Mesothelial cell of epicardium (in vitro differentiated cells): ENCODE measurements at regions not wholly inside any gene's neighbourhood (a gene's known extent, or its start where the extent isn't known, plus 50 kb on each side); places are given as distances from the start of the nearest gene placed in this dataset.

Experiments
- DNase-seq, 2 experiments: peaks; one replicate each; pipeline ENCODE4 v3.0.0; 2021; ENCODE audit warnings: low spot score in 2 of 2; ENCODE audit not compliant: unreplicated experiment in 2 of 2
- H3K27ac Mint-ChIP-seq: 2 replicates; pipeline ENCODE4 v1.8.0; 2021; ENCODE audit warnings: mixed read lengths
- H3K27me3 Mint-ChIP-seq: 2 replicates; pipeline ENCODE4 v1.8.0; 2021; ENCODE audit warnings: low read depth, mixed read lengths
- H3K36me3 Mint-ChIP-seq: 2 replicates; pipeline ENCODE4 v1.8.0; 2021; ENCODE audit warnings: mixed read lengths
- H3K4me1 Mint-ChIP-seq: 2 replicates; pipeline ENCODE4 v1.8.0; 2021; ENCODE audit warnings: mixed read lengths
- H3K4me3 Mint-ChIP-seq: 2 replicates; pipeline ENCODE4 v1.8.0; 2021; ENCODE audit warnings: mild to moderate bottlenecking, moderate library complexity, mixed read lengths
- H3K9me3 Mint-ChIP-seq: 2 replicates; pipeline ENCODE4 v1.8.0; 2021; ENCODE audit warnings: mixed read lengths
- TF ChIP-seq, protein P1 (sequence below): fragments of 200-600 bp; sonication (generic); IDR thresholded peaks from one replicate; pipeline ENCODE4 v1.5.0; 2021; ENCODE audit warnings: antibody characterized with exemption; ENCODE audit not compliant: unreplicated experiment

DNA sequence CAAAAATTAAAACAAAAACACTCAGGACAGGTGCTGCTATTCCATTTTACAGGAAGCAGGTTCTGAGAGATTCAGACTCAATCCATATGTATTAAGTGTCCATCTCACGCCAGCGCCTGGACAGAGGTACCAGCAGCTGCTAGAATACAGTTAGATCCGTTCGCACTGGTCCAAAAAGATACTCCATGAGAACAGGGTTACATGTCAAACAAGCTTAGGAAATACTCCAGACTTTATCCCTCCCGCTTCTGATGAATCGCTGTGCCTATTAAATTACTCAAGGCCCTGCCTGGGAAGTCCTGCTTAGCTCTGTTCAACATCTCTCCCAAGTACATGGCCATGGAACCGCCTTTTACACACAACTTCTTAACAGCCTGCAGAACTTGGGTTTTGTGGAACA, 50.2 kb upstream of the SLC35C1 start:
- no peaks in the 10 kb centered on the region for H3K36me3 Mint-ChIP-seq
- TF ChIP-seq, protein P1, sequence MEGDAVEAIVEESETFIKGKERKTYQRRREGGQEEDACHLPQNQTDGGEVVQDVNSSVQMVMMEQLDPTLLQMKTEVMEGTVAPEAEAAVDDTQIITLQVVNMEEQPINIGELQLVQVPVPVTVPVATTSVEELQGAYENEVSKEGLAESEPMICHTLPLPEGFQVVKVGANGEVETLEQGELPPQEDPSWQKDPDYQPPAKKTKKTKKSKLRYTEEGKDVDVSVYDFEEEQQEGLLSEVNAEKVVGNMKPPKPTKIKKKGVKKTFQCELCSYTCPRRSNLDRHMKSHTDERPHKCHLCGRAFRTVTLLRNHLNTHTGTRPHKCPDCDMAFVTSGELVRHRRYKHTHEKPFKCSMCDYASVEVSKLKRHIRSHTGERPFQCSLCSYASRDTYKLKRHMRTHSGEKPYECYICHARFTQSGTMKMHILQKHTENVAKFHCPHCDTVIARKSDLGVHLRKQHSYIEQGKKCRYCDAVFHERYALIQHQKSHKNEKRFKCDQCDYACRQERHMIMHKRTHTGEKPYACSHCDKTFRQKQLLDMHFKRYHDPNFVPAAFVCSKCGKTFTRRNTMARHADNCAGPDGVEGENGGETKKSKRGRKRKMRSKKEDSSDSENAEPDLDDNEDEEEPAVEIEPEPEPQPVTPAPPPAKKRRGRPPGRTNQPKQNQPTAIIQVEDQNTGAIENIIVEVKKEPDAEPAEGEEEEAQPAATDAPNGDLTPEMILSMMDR, result no peak
- no peaks in the 10 kb centered on the region for H3K9me3 Mint-ChIP-seq
- peaks cover 40% of the 10 kb centered on the region for H3K4me1 Mint-ChIP-seq
- peak overlapping the region; percentile 94 for H3K27ac Mint-ChIP-seq
- no peak overlapping the region for H3K4me3 Mint-ChIP-seq
- no peak for DNase-seq
- H3K27me3 Mint-ChIP-seq, result peaks cover 40% of the 10 kb centered on the region

DNA sequence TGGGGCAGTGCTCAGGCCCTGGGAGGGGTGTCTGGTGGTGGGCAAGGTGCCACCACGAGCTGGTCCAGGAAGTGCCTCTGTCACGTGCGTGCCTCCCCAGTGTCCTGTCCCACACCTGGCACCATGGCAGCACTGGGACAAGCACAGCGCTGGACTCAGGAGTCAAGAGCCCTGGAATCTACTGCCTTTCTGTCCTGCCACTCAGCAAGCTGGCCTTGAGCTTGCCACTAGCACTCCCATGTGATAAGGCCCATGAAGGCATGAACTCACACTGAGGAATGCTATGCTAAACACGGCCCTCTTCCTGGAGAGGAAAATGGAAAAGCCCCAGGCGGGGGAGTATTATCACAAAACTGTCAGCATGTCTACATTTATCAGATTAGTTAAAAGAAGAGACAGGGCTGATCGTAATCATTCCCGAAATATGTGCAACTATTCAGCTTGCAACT, 50.7 kb upstream of the SLC35C1 start:
- peak overlapping the region; percentile 94 for H3K27ac Mint-ChIP-seq
- H3K27me3 Mint-ChIP-seq, result peaks cover 45% of the 10 kb centered on the region
- H3K4me1 Mint-ChIP-seq, result peaks cover 40% of the 10 kb centered on the region
- TF ChIP-seq, protein P1, result no peak
- no peaks in the 10 kb centered on the region for H3K36me3 Mint-ChIP-seq
- no peaks in the 10 kb centered on the region for H3K9me3 Mint-ChIP-seq
- no peak overlapping the region for H3K4me3 Mint-ChIP-seq
- DNase-seq, result peak in 1 of 2 experiments; percentile 63

DNA sequence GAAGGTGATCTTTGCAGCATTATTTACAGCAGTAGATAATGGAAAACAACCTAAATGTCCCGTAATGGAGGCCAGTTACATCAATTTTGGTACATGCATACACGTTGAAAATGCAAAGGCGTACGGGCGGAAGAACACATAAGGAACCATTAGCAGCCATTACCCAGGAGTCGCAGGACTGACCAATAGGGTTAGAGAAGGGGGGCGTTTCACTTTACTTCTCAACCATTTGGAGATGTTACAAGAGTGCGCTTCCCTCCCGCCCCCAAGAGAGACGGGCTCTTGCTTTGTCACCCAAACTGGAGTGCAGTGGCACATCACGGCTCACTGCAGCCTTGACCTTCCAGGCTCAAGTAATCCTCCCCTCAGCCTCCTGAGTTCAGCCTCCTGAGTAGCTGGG, 52.8 kb upstream of the SLC35C1 start:
- H3K36me3 Mint-ChIP-seq, result no peaks in the 10 kb centered on the region
- peaks cover 38% of the 10 kb centered on the region for H3K27me3 Mint-ChIP-seq
- no peaks in the 10 kb centered on the region for H3K9me3 Mint-ChIP-seq

DNA sequence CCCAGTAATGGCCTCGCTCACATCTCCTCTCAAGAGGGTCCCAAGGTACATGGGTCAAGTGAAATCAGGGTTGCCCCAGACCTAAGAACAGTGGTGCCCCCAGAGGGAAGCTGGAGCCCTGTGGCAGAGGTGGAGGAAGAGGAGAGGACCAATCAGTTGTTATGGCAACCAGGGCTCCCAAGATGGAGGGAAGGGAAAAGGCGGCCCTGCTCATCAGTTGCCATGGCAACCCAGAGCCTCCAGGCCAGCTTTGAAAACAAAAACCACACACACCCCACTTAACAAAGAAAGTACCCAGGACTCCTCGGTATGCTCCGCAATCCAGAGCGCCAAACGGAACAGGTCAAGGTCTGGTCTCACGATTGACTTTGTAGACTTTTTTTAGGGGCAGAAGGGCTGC, 53.5 kb upstream of the SLC35C1 start:
- DNase-seq, result no peak
- TF ChIP-seq, protein P1, result no peak
- Mint-ChIP-seq H3K4me1 (peaks cover 30% of the 10 kb centered on the region), H3K27ac (no peak overlapping the region), H3K4me3 (no peak overlapping the region), H3K27me3 (peaks cover 33% of the 10 kb centered on the region), H3K9me3 (no peaks in the 10 kb centered on the region), H3K36me3 (no peaks in the 10 kb centered on the region)

More for the DNA sequence above, 52.8 kb upstream of the SLC35C1 start:
- TF ChIP-seq, protein P1, result no peak
- no peak for DNase-seq
- H3K4me3 Mint-ChIP-seq, result no peak overlapping the region
- H3K4me1 Mint-ChIP-seq, result peaks cover 37% of the 10 kb centered on the region
- no peak overlapping the region for H3K27ac Mint-ChIP-seq

DNA sequence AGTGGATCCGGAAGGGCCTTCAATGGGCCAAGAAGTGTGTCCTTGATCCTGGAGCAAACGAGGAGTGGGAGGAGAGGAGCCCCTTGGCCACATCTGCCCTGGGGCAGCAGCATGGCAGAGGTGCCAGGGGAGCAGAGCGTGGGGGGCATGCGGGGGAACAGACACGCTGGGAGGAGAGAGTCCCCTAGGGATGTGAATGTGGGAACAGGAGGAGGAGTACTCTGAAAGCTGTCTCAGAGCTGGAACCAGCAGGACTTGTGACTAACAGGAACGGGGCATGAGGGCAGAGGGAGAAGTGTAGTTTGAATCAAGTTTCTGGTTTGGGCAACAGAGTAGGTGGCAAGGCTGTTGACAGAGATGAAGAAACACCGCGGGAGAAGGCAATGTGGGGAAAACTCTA, 54.5 kb upstream of the SLC35C1 start:
- H3K27ac Mint-ChIP-seq, result no peak overlapping the region
- H3K4me3 Mint-ChIP-seq, result no peak overlapping the region
- DNase-seq, result no peak
- H3K36me3 Mint-ChIP-seq, result no peaks in the 10 kb centered on the region
- peaks cover 23% of the 10 kb centered on the region for H3K4me1 Mint-ChIP-seq
- peaks cover 33% of the 10 kb centered on the region for H3K27me3 Mint-ChIP-seq
- H3K9me3 Mint-ChIP-seq, result no peaks in the 10 kb centered on the region
- TF ChIP-seq, protein P1, result no peak

DNA sequence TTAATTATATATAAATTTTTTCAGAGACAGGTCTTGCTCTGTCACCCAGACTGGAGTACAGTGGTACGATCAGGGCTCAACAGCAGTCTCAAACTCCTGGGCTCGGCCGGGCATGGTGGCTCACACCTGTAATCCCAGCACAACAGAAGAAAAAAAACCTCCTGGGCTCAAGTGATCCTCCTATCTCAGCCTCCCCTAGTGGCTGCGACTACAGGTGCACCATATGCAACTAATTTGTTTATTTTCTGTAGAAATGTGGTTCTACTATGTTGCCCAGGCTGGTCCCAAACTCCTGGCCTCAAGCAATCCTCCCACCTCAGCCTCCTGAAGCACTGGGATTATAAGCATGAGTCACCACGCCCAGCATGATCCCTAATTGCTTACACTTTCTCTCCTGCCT, 56.1 kb upstream of the SLC35C1 start:
- Mint-ChIP-seq H3K36me3 (no peaks in the 10 kb centered on the region), H3K27me3 (peaks cover 33% of the 10 kb centered on the region), H3K4me1 (peaks cover 17% of the 10 kb centered on the region)

More for the DNA sequence above, 56.1 kb upstream of the SLC35C1 start:
- Mint-ChIP-seq H3K9me3 (no peaks in the 10 kb centered on the region), H3K4me3 (no peak overlapping the region), H3K27ac (no peak overlapping the region)
- TF ChIP-seq, protein P1, result no peak
- DNase-seq, result no peak
